ENCODE measurements at regions not wholly inside any gene's neighbourhood (a gene's known extent, or its start where the extent isn't known, plus 50 kb on each side); places are given as distances from the start of the nearest gene placed in this dataset.
"Not testable (repeated sequence)": the region's sequence is repeated elsewhere in the genome, so short reads cannot be mapped to it uniquely, and the experiment has no call there.

DNA sequence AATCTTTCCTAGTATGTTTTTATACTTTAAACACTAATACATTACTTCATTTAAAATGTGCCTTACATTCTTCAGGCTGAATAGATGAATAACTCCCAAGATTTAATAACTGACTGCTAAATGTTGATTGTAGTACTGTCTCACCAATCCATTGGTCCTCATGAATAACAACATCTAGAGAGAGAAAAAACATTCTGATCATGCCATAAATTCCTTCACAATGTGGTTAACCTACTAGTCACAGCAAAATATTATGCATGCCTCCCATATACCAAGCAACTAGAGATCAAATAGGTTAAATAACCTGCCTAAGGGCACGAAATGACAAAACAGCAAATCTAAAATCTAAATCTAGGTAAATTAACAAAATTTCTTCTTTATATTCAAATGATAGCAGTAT lies 66.2 kb downstream of the SYT15 start:
- H3K9me3 ChIP-seq (ENCODE audit: low read depth); DNase-seq (ENCODE audit: low read depth in 1 of 2, low spot score in 1 of 2); H3K27ac ChIP-seq; H3K27me3 ChIP-seq; H3K4me1 ChIP-seq (ENCODE audit: low read depth); H3K4me3 ChIP-seq; H3K36me3 ChIP-seq: not testable (repeated sequence)

GRCh38 chr10:46646132-46646531 lies 67.2 kb downstream of the SYT15 start:
- not testable (repeated sequence) for H3K9me3 ChIP-seq (ENCODE audit: low read depth); H3K4me1 ChIP-seq (ENCODE audit: low read depth); H3K27ac ChIP-seq; H3K36me3 ChIP-seq; H3K4me3 ChIP-seq; DNase-seq (ENCODE audit: low read depth in 1 of 2, low spot score in 1 of 2); H3K27me3 ChIP-seq

DNA sequence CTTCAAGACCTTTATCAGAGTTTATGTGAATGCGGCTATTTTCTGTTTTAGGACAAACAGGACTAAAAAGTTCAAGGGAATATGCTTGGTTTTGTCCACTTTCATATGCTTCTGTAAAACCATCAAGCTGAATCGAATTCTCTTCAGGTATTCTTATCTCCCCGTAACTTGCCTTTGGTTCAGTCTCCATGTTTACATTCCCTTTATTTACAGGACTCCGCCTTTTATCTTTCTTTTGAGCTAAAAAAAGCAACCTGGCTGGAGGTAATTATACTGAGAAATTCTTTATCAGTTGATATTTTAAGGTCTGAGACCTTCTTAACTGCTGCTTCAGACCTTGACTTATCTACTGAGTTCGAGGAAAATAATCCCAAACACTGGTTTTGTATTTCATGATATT lies 72.0 kb downstream of the SYT15 start:
- not testable (repeated sequence) for H3K9me3 ChIP-seq (ENCODE audit: low read depth); H3K27me3 ChIP-seq; H3K36me3 ChIP-seq; H3K4me3 ChIP-seq; H3K27ac ChIP-seq; DNase-seq (ENCODE audit: low read depth in 1 of 2, low spot score in 1 of 2); H3K4me1 ChIP-seq (ENCODE audit: low read depth)

DNA sequence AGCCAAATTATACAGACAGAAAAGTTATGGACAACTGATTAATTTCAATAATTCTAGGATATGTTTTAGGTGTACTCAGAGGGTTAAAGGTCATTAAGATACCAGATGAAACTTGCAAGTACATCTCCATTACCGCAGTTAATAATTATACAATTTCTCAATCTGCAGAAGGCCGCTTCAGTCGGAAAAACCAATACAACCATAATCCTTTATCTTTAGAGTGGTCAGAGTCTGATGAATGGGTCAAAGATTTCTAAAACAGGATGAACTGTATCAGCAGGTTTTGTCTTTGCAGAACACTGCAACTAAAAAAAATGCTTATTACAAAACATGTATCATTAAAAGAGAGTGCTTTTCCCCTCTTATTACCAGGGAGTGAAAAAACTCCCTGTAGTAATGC lies 78.5 kb downstream of the SYT15 start:
- not testable (repeated sequence) for DNase-seq (ENCODE audit: low read depth in 1 of 2, low spot score in 1 of 2); H3K36me3 ChIP-seq; H3K4me1 ChIP-seq (ENCODE audit: low read depth); H3K27me3 ChIP-seq; H3K27ac ChIP-seq; H3K9me3 ChIP-seq (ENCODE audit: low read depth); H3K4me3 ChIP-seq

DNA sequence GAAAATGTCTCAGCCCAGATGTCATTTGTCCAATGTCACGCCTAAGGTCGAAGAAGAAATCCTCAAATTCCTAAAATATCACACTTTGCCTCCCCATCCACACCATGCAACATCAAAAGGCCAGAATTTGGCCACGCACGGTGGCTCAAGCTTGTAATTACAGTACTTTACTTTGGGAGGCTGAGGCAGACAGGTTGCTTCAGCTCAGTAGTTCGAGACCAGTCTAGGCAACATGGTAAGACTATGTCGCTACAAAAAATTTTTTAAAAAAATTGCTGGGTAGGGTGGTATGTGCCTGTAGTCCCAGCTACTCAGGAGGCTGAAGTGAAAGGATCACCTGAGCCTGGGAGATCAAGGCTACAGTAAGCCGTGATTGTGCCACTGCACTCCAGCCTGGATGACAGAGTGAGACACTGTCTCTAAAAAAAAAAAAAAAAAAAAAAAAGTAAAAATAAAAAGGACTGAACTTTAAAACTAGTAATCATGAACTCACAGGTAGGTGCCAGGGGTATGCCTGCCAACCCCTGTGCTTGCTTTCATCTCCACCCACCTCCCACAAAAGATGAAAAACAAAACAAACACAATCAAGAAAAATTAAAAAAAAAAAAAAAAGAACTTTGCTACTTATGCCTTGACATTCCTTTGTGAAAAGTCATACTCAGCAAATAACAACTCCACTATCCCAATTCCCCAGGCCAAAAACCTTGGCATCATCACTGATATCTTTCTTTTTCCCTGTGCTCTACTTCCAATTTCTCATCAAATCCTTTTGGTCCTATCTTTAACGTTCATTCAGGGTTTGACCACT lies 81.3 kb downstream of the SYT15 start:
- not testable (repeated sequence) for H3K27ac ChIP-seq; DNase-seq (ENCODE audit: low read depth in 1 of 2, low spot score in 1 of 2); H3K9me3 ChIP-seq (ENCODE audit: low read depth); H3K27me3 ChIP-seq; H3K36me3 ChIP-seq; H3K4me1 ChIP-seq (ENCODE audit: low read depth); H3K4me3 ChIP-seq

DNA sequence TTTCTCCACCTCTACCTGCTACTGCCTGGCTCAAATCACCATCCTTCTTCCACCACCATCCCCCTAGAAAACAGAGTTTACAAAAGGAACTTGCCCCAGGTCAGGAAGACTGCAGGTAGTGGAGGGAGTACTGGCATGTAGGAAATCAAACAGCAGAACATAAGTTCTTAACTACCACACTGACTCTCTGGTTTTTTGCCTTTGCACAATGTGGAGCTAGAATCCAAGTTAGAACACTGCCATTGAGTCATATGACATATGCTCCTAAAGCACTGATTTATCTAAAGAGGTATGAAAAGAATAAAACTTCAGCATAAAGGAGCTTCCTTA lies 81.9 kb downstream of the SYT15 start:
- not testable (repeated sequence) for H3K4me1 ChIP-seq (ENCODE audit: low read depth); H3K27ac ChIP-seq; H3K27me3 ChIP-seq; H3K9me3 ChIP-seq (ENCODE audit: low read depth); H3K4me3 ChIP-seq; DNase-seq (ENCODE audit: low read depth in 1 of 2, low spot score in 1 of 2); H3K36me3 ChIP-seq

- not testable (repeated sequence) for H3K4me1 ChIP-seq (ENCODE audit: low read depth); H3K27me3 ChIP-seq; H3K9me3 ChIP-seq (ENCODE audit: low read depth); DNase-seq (ENCODE audit: low read depth in 1 of 2, low spot score in 1 of 2); H3K4me3 ChIP-seq; H3K27ac ChIP-seq; H3K36me3 ChIP-seq
These were observed 86.6 kb downstream of the SYT15 start for GRCh38 chr10:46665536-46665935.

DNA sequence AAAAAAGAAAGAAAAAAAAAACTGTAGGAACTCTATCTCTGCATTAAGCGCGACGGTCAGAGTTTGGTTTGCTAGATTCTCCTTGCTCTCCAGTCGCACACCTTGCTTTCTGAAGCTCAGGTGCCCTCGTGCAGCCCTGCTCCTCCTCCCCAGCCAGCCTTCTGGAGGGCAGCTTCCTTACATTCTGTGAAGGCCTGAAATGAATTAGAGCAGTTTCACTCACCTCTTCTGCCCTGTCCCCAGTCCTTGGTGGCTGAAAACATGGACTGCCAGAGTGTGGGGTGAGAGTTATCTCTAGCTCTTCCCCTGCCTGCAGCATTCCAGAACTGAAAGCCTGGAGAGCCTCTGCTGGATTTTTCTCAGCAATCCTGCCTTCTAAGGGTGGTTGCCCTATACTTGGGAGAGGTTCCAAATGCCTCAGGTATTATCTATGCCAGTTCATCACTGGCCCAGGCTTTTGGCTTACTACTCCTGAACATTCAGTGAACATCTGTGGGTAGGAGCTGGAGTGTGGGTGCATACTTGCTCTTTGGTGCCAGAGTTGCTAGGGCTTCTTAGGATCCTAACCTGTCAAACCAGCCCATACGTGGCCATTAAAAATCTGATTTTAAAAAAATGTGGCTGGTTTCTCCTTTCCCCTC lies 89.5 kb downstream of the SYT15 start:
- not testable (repeated sequence) for H3K36me3 ChIP-seq; H3K9me3 ChIP-seq (ENCODE audit: low read depth); H3K4me1 ChIP-seq (ENCODE audit: low read depth); H3K4me3 ChIP-seq; H3K27me3 ChIP-seq
- peak in 1 of 2 donors; percentile 4 for DNase-seq (ENCODE audit: low read depth in 1 of 2, low spot score in 1 of 2)
- peak overlapping the region; percentile 72 for H3K27ac ChIP-seq

GRCh38 chr10:46677836-46678435 lies 99.0 kb downstream of the SYT15 start:
- not testable (repeated sequence) for H3K4me3 ChIP-seq; DNase-seq (ENCODE audit: low read depth in 1 of 2, low spot score in 1 of 2); H3K27ac ChIP-seq; H3K4me1 ChIP-seq (ENCODE audit: low read depth); H3K9me3 ChIP-seq (ENCODE audit: low read depth); H3K27me3 ChIP-seq; H3K36me3 ChIP-seq

DNA sequence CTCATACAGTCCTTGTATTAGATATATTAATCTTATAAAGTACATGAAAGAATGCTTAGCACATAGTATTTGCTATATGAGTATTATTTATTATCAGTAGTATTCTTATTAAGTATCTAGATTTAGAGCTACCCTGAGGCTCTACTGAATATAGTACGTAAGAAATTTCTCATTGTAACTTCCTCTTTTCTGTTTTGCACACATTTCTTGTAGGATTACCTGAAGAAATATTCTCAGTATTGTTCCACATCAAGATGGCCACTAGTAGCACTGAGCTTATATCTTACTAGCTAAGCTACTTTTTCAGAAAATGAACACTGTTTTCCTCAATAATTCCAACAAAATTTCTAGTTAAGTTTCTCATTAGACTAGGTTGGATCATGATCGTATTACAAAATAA lies 112.5 kb downstream of the SYT15 start:
- not testable (repeated sequence) for DNase-seq (ENCODE audit: low read depth in 1 of 2, low spot score in 1 of 2); H3K27me3 ChIP-seq; H3K4me1 ChIP-seq (ENCODE audit: low read depth); H3K27ac ChIP-seq; H3K4me3 ChIP-seq; H3K9me3 ChIP-seq (ENCODE audit: low read depth); H3K36me3 ChIP-seq

DNA sequence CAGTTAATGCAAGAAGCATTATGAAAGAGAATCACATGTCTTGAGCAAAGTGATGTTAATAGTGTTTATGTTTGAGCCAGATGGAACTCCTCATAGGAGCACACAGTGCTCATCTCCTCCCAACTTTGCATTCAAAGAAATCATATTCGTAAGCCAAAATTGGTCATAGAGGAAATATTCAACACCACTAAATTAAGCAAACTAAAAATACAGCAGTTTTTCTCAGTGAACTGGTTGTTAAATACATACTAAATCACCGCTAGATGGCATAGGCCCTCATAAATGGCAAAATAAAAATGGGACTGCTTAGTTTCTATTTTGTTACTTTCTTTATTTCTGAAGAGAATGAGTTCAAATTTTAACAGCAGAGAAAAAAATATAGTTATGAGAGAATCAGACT lies 114.3 kb downstream of the SYT15 start:
- H3K9me3 ChIP-seq (ENCODE audit: low read depth); H3K27me3 ChIP-seq; H3K27ac ChIP-seq; H3K36me3 ChIP-seq; DNase-seq (ENCODE audit: low read depth in 1 of 2, low spot score in 1 of 2); H3K4me3 ChIP-seq; H3K4me1 ChIP-seq (ENCODE audit: low read depth): not testable (repeated sequence)

- H3K36me3 ChIP-seq; H3K27ac ChIP-seq; H3K4me3 ChIP-seq; DNase-seq (ENCODE audit: low read depth in 1 of 2, low spot score in 1 of 2); H3K9me3 ChIP-seq (ENCODE audit: low read depth); H3K27me3 ChIP-seq; H3K4me1 ChIP-seq (ENCODE audit: low read depth): not testable (repeated sequence)
These were observed 138.3 kb downstream of the SYT15 start for GRCh38 chr10:46717264-46717663.

GRCh38 chr10:46718014-46718413 lies 139.1 kb downstream of the SYT15 start:
- DNase-seq (ENCODE audit: low read depth in 1 of 2, low spot score in 1 of 2); H3K27ac ChIP-seq; H3K27me3 ChIP-seq; H3K9me3 ChIP-seq (ENCODE audit: low read depth); H3K36me3 ChIP-seq; H3K4me3 ChIP-seq; H3K4me1 ChIP-seq (ENCODE audit: low read depth): not testable (repeated sequence)

GRCh38 chr10:46720386-46720785 lies 141.5 kb downstream of the SYT15 start:
- not testable (repeated sequence) for H3K27me3 ChIP-seq; H3K4me1 ChIP-seq (ENCODE audit: low read depth); H3K4me3 ChIP-seq; H3K9me3 ChIP-seq (ENCODE audit: low read depth); H3K36me3 ChIP-seq; H3K27ac ChIP-seq
- peak; percentile 30 to 46 for DNase-seq (ENCODE audit: low read depth in 1 of 2, low spot score in 1 of 2)

All from cardiac muscle cell (in vitro differentiated cells and primary cell).